IgD-negative memory B cell (primary cell): ENCODE measurements at regions not wholly inside any gene's neighbourhood (a gene's known extent, or its start where the extent isn't known, plus 50 kb on each side); places are given as distances from the start of the nearest gene placed in this dataset.
"Not testable (repeated sequence)": the region's sequence is repeated elsewhere in the genome, so short reads cannot be mapped to it uniquely, and the experiment has no call there.

ENCODE experiments used
- H3K27ac Mint-ChIP-seq, 3 donors: one replicate each; pipeline ENCODE4 v1.8.0; 2020 to 2022; ENCODE audit warnings: mild to moderate bottlenecking in 3 of 3, mixed read lengths in 3 of 3, moderate library complexity in 1 of 3
- H3K27me3 Mint-ChIP-seq: one replicate; pipeline ENCODE4 v1.8.0; 2021; ENCODE audit warnings: mixed read lengths
- H3K36me3 Mint-ChIP-seq: one replicate; pipeline ENCODE4 v1.8.0; 2020; ENCODE audit warnings: mild to moderate bottlenecking, mixed read lengths
- H3K4me1 Mint-ChIP-seq, 3 donors: one replicate each; pipeline ENCODE4 v1.8.0; 2020 to 2022; ENCODE audit warnings: mixed read lengths in 3 of 3, mild to moderate bottlenecking in 1 of 3
- H3K4me3 Mint-ChIP-seq, 4 donors: one replicate each; pipeline ENCODE4 v1.8.0; 2020 to 2022; ENCODE audit warnings: mild to moderate bottlenecking in 4 of 4, mixed read lengths in 4 of 4, moderate library complexity in 3 of 4
- H3K9me3 Mint-ChIP-seq, 3 donors: one replicate each; pipeline ENCODE4 v1.8.0; 2020 to 2021; ENCODE audit warnings: mixed read lengths in 3 of 3, mild to moderate bottlenecking in 1 of 3

GRCh38 chr4:120550624-120551220 lies 371.8 kb downstream of the PRDM5 start:
- H3K9me3 Mint-ChIP-seq, H3K4me3 Mint-ChIP-seq, H3K36me3 Mint-ChIP-seq, H3K27ac Mint-ChIP-seq, H3K4me1 Mint-ChIP-seq, H3K27me3 Mint-ChIP-seq: not testable (repeated sequence)

GRCh38 chr4:120549011-120549570 lies 373.4 kb downstream of the PRDM5 start:
- H3K4me3 Mint-ChIP-seq: no peak overlapping the region
- H3K9me3 Mint-ChIP-seq: peaks cover 0 to 5% (median 0%) of the 10 kb centered on the region in 3 donors
- H3K27me3 Mint-ChIP-seq: no peaks in the 10 kb centered on the region
- H3K4me1 Mint-ChIP-seq: no peaks in the 10 kb centered on the region
- no peak overlapping the region for H3K27ac Mint-ChIP-seq
- no peaks in the 10 kb centered on the region for H3K36me3 Mint-ChIP-seq

- no peak overlapping the region for H3K4me3 Mint-ChIP-seq
- H3K4me1 Mint-ChIP-seq: no peaks in the 10 kb centered on the region
- H3K27me3 Mint-ChIP-seq: no peaks in the 10 kb centered on the region
- no peaks in the 10 kb centered on the region for H3K36me3 Mint-ChIP-seq
- H3K9me3 Mint-ChIP-seq: peaks cover 0 to 5% (median 0%) of the 10 kb centered on the region in 3 donors
- H3K27ac Mint-ChIP-seq: no peak overlapping the region
Measured at GRCh38 chr4:120545391-120545790, 377.1 kb downstream of the PRDM5 start.

GRCh38 chr4:120544838-120545237 lies 377.7 kb downstream of the PRDM5 start:
- no peaks in the 10 kb centered on the region for H3K4me1 Mint-ChIP-seq
- H3K9me3 Mint-ChIP-seq: peaks cover 0 to 5% (median 0%) of the 10 kb centered on the region in 3 donors
- no peaks in the 10 kb centered on the region for H3K27me3 Mint-ChIP-seq
- no peak overlapping the region for H3K4me3 Mint-ChIP-seq
- H3K27ac Mint-ChIP-seq: no peak overlapping the region
- H3K36me3 Mint-ChIP-seq: no peaks in the 10 kb centered on the region

- H3K27me3 Mint-ChIP-seq: no peaks in the 10 kb centered on the region
- H3K4me1 Mint-ChIP-seq: no peaks in the 10 kb centered on the region
- H3K36me3 Mint-ChIP-seq: no peaks in the 10 kb centered on the region
- H3K4me3 Mint-ChIP-seq: no peak overlapping the region
- peaks cover 0 to 4% (median 1%) of the 10 kb centered on the region in 3 donors for H3K9me3 Mint-ChIP-seq
- H3K27ac Mint-ChIP-seq: no peak overlapping the region
Measured at GRCh38 chr4:120540625-120541024, 381.9 kb downstream of the PRDM5 start.

GRCh38 chr4:120536884-120537283 lies 385.6 kb downstream of the PRDM5 start:
- H3K4me1 Mint-ChIP-seq: no peaks in the 10 kb centered on the region
- no peak overlapping the region for H3K4me3 Mint-ChIP-seq
- H3K36me3 Mint-ChIP-seq: no peaks in the 10 kb centered on the region

GRCh38 chr4:120528428-120528827 lies 394.1 kb downstream of the PRDM5 start:
- Mint-ChIP-seq H3K27me3 (no peaks in the 10 kb centered on the region), H3K4me3 (no peak overlapping the region), H3K27ac (no peak overlapping the region), H3K36me3 (no peaks in the 10 kb centered on the region), H3K9me3 (peaks cover 0 to 4% (median 3%) of the 10 kb centered on the region in 3 donors), H3K4me1 (no peaks in the 10 kb centered on the region)

More at GRCh38 chr4:120536884-120537283, 385.6 kb downstream of the PRDM5 start:
- Mint-ChIP-seq H3K27me3 (no peaks in the 10 kb centered on the region), H3K27ac (no peak overlapping the region), H3K9me3 (peaks cover 0 to 6% (median 0%) of the 10 kb centered on the region in 3 donors)

- no peak overlapping the region for H3K4me3 Mint-ChIP-seq
- peaks cover 0 to 3% (median 0%) of the 10 kb centered on the region in 3 donors for H3K9me3 Mint-ChIP-seq
- no peaks in the 10 kb centered on the region for H3K4me1 Mint-ChIP-seq
- no peak overlapping the region for H3K27ac Mint-ChIP-seq
- H3K27me3 Mint-ChIP-seq: no peaks in the 10 kb centered on the region
- H3K36me3 Mint-ChIP-seq: no peaks in the 10 kb centered on the region
Measured at GRCh38 chr4:120526033-120526432, 396.5 kb downstream of the PRDM5 start.

GRCh38 chr4:120525106-120525505 lies 397.4 kb downstream of the PRDM5 start:
- no peaks in the 10 kb centered on the region for H3K27me3 Mint-ChIP-seq
- no peak overlapping the region for H3K4me3 Mint-ChIP-seq
- no peaks in the 10 kb centered on the region for H3K4me1 Mint-ChIP-seq
- H3K27ac Mint-ChIP-seq: no peak overlapping the region
- no peaks in the 10 kb centered on the region for H3K36me3 Mint-ChIP-seq
- H3K9me3 Mint-ChIP-seq: peaks cover 0 to 3% (median 0%) of the 10 kb centered on the region in 3 donors

- Mint-ChIP-seq H3K36me3 (no peaks in the 10 kb centered on the region), H3K4me1 (no peaks in the 10 kb centered on the region), H3K27me3 (no peaks in the 10 kb centered on the region), H3K27ac (no peak overlapping the region), H3K4me3 (no peak overlapping the region), H3K9me3 (peaks cover 0 to 3% (median 0%) of the 10 kb centered on the region in 3 donors)
Measured at GRCh38 chr4:120524237-120524636, 398.3 kb downstream of the PRDM5 start.

GRCh38 chr4:120520761-120521160 lies 401.8 kb downstream of the PRDM5 start:
- H3K27ac Mint-ChIP-seq: no peak overlapping the region
- no peaks in the 10 kb centered on the region for H3K4me1 Mint-ChIP-seq
- H3K9me3 Mint-ChIP-seq: peaks cover 0 to 2% (median 0%) of the 10 kb centered on the region in 3 donors
- no peak overlapping the region for H3K4me3 Mint-ChIP-seq
- peaks cover 2% of the 10 kb centered on the region for H3K27me3 Mint-ChIP-seq
- no peaks in the 10 kb centered on the region for H3K36me3 Mint-ChIP-seq

GRCh38 chr4:120517966-120518365 lies 404.6 kb downstream of the PRDM5 start:
- peaks cover 5 to 7% (median 5%) of the 10 kb centered on the region in 3 donors for H3K9me3 Mint-ChIP-seq
- H3K4me3 Mint-ChIP-seq: no peak overlapping the region
- H3K27ac Mint-ChIP-seq: no peak overlapping the region
- H3K36me3 Mint-ChIP-seq: no peaks in the 10 kb centered on the region
- H3K27me3 Mint-ChIP-seq: peaks cover 2% of the 10 kb centered on the region
- H3K4me1 Mint-ChIP-seq: no peaks in the 10 kb centered on the region

- Mint-ChIP-seq H3K4me1 (no peaks in the 10 kb centered on the region), H3K4me3 (no peak overlapping the region), H3K9me3 (peaks cover 3 to 10% (median 6%) of the 10 kb centered on the region in 3 donors), H3K36me3 (no peaks in the 10 kb centered on the region), H3K27me3 (no peaks in the 10 kb centered on the region), H3K27ac (peak overlapping the region in 1 of 3 donors; percentile 48)
Measured at GRCh38 chr4:120509719-120510118, 412.8 kb downstream of the PRDM5 start.

GRCh38 chr4:120509222-120509621 lies 413.3 kb downstream of the PRDM5 start:
- Mint-ChIP-seq H3K4me3 (no peak overlapping the region), H3K27ac (no peak overlapping the region), H3K4me1 (no peaks in the 10 kb centered on the region), H3K36me3 (no peaks in the 10 kb centered on the region), H3K27me3 (no peaks in the 10 kb centered on the region), H3K9me3 (peaks cover 3 to 8% (median 6%) of the 10 kb centered on the region in 3 donors)

- Mint-ChIP-seq H3K36me3 (no peaks in the 10 kb centered on the region), H3K4me1 (no peaks in the 10 kb centered on the region), H3K27ac (no peak overlapping the region), H3K9me3 (peaks cover 1 to 6% (median 2%) of the 10 kb centered on the region in 3 donors), H3K4me3 (no peak overlapping the region), H3K27me3 (no peaks in the 10 kb centered on the region)
Measured at GRCh38 chr4:120508036-120508435, 414.5 kb downstream of the PRDM5 start.

- Mint-ChIP-seq H3K27ac (no peak overlapping the region), H3K36me3 (no peaks in the 10 kb centered on the region), H3K27me3 (no peaks in the 10 kb centered on the region), H3K9me3 (peaks cover 0 to 5% (median 5%) of the 10 kb centered on the region in 3 donors), H3K4me1 (no peaks in the 10 kb centered on the region), H3K4me3 (no peak overlapping the region)
Measured at GRCh38 chr4:120506536-120506935, 416.0 kb downstream of the PRDM5 start.
